Skin of body (tissue), 1 donor: ENCODE measurements at regions not wholly inside any gene's neighbourhood (a gene's known extent, or its start where the extent isn't known, plus 50 kb on each side); places are given as distances from the start of the nearest gene placed in this dataset.

Experiments
- DNase-seq: peaks from one replicate; lab custom pipeline; 2025; lab: John Stamatoyannopoulos, UW

DNA sequence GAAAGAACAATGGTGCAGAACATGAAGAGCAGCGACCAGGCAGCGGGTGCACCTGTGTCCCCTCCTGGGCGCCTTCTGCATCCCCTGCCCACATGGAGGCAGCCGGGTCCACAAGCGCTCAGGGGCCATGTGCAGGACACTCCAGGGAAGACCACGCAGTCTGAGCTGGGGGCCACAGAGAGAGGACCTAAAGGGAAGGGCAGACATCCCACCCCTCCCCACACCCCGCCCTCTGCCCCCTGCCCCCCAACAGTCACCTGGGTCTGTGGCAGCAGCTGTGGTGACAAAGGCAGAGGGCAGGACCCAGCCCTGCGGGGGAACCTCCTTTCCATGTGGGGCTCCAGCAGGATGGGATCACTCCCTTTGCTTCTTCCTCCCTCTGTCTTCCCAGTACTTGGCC, 805.7 kb downstream of the CDH9 start:
- DNase-seq = no peak

- DNase-seq = no peak
Observed at GRCh38 chr5:26231316-26231715, 807.1 kb downstream of the CDH9 start.

- DNase-seq = no peak
Observed at GRCh38 chr5:26229848-26230247, 808.5 kb downstream of the CDH9 start.

- no peak for DNase-seq
Observed at GRCh38 chr5:26227245-26227644, 811.1 kb downstream of the CDH9 start.

DNA sequence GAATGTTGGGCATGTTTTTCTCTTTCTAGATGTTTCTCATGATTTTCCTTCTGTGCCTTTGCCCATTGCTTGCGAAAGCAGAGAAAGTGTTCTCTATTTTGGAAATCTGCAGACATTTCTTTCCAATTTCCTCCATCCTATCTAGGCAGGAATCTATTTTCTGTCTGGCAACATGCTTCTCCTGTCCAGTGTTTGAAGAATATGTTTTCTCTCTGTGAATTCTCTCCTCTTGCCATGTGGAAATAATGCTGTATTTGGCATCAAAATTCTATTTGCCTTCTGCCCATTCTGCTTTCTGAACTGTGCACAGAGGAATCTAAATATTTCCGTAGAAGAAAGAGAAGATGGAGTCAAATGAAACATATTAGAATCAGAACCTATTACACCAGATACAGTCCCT, 833.3 kb downstream of the CDH9 start:
- DNase-seq = no peak

DNA sequence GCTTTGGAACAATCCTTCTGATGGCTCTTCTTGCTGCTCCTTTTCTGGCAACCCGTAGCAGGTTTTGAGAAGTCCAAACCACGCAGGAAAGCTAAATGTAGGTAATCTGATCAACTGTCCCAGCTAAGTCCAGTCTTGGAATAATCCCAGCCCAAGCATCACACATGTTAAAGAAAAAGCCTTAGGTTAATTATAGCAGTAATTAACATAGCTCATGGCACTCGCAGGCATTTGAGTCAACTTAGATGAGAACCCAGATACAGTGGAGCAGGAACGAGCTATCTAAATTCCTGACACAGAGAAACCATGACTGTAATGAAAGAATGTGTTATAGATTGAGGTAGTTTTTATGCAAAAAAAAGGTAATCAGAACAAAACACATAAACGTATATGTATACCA, 844.8 kb downstream of the CDH9 start:
- no peak for DNase-seq

- DNase-seq = no peak
Observed at GRCh38 chr5:26192486-26192885, 845.9 kb downstream of the CDH9 start.

- no peak for DNase-seq
Observed at GRCh38 chr5:26181582-26181981, 856.8 kb downstream of the CDH9 start.

DNA sequence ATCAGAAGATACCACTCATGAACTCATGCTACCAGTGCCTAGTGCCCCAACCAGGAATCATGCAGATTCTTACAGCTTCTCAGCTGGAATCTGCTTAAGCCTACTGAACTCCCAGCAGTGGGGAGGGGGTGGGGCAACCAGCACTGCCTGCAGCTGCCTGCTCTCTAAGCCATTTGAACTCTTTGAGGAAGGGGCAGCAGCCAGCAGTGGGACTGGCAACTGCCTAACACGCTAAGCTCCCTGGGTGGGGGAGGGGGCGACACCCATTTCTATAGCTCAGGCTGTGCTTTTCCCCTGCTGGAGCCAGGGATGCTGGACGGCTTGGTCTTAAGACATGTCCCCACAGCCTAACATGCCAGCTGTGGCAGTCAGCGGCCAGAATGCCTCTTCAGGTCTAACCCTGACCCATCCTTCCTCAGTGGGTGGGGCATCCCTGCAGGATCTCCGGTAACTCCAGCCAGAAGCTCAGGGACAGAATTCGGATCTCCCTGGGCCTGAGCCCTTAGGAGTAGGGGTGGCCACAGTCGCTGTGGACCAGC, 889.7 kb downstream of the CDH9 start:
- DNase-seq = no peak

DNA sequence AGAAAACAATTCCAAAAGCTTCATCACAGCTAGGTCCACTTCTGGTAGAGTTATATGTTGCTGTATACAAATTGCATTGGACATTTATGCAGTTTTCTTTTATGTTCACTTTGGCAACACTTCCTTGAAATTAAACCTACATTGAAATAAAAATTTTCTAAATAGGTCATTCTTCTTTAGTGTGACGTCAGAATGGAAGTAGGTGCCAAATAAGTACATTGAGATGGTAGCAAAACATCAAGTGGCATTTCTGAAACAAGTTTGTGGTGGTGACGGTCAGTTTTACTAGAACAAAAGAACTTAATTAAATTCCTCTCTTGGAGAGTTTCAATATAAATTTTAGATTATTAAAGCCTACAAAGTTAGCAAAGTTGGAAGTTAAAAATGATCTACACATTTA, 895.1 kb downstream of the CDH9 start:
- no peak for DNase-seq

DNA sequence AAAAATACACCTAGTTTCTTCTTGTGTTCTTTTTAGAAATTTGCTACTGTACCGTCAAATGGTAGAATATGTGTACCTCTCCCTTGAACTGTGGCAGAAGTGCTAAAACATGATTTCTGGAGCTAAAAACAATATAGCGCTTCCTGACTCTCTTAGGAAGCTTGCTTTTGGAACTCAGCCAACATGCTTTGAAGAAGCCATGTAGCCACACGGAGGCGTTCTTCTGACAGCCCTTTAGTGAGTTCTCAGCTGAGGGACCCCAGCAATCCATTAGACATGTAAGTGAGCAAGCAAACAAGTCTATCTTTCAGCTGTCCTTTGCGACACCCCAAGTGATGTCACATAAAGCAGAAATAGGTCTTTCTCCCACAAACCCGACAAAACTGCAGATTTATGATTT, 917.0 kb downstream of the CDH9 start:
- no peak for DNase-seq

- no peak for DNase-seq
Observed at GRCh38 chr5:26104175-26104574, 934.2 kb downstream of the CDH9 start.

DNA sequence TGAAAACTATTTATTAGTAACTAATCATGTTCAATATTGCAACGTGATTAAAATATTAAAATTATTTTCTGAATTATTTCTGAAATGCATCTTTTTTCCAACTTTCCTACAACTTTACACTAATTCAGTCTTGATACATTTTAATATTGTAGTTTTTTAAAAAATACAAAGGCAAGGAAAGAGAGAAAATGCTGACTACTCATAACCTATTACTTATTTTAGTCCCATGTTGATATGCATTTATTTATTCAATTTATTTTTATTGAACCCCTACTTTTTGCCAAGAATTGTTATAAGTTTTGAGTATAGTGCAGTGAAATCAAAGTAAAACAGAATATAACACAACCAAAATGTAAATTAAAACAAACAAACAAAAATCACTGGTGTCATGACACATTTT, 978.2 kb downstream of the CDH9 start:
- no peak for DNase-seq

DNA sequence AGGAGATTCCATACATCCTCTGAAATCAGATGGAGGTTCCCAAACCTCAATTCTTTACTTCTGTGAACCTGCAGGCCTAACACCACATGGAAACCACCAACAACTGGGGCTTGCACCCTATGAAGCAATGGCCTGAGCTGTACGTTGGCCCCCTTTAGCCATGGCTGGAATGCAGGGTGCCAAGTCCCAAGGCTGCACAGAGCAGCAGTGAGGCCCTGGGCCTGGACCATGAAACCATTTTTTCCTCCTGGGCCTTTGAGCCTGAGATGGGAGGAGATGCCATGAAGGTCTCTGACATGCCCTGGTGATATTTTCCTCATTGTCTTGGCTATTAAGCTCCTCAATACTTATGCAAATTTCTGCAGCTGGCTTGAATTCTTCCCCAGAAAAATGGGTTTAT, 983.8 kb downstream of the CDH9 start:
- DNase-seq = no peak

- DNase-seq = no peak
Observed at GRCh38 chr5:26034813-26035212, 1003.6 kb downstream of the CDH9 start.

DNA sequence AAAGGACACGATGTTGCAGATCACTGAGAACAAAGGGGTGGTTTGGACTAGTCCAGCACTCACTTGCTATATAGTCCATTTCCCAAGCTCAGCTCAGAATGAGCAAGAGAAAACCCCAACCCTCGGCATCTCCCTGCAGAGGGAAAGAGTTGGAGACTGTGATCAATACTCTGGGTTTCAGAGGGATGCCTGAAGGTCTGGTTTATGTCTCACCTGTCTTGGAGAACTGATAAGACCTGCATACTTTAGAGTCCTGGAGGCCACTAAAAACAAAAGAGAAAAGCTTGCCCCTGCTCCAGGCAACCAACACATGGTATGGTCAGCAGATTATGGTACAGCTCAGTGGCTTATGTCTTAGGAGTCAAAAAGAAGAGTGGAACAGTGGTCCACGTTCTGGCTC, 1006.9 kb downstream of the CDH9 start:
- no peak for DNase-seq

DNA sequence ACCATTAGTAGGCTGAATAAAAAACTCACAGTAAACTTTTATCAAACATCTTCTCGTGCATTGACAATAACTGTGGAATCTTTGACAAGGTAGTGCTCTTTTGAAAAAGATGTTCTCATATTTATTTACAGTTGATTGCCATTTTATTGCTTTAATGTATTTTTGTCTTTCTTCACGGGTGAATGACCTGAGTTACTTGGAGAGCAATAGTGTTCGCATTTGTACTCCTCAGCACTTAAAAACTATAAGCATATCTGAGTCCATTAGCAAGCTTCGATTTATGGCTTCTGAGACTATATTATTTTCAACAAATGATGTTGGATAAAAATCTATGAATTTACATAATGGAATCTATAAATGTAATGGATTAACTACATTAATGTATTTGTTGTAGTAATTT, 1012.3 kb downstream of the CDH9 start:
- no peak for DNase-seq

DNA sequence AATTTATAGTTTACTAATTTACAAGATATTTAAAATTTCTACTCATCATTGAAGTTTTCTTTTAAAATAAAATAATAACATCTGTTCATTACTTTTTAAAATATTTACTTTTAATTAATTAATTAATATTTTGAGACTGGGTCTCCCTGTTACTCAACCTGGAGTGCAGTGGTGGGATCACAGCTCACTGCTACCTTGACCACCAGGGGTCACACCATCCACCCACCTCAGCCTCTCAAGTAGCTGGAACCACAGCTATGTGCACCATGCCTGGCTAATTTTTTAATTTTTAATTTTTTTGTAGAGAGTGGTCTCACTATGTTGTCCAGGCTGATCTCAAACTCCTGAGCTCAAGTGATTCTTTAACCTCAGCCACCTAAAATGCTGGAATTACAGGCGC, 1013.6 kb downstream of the CDH9 start:
- no peak for DNase-seq

GRCh38 chr5:26023361-26023760, 1015.0 kb downstream of the CDH9 start:
- no peak for DNase-seq

GRCh38 chr5:26014206-26014605, 1024.2 kb downstream of the CDH9 start:
- DNase-seq = no peak

- no peak for DNase-seq
Observed at GRCh38 chr5:26012078-26012477, 1026.3 kb downstream of the CDH9 start.

DNA sequence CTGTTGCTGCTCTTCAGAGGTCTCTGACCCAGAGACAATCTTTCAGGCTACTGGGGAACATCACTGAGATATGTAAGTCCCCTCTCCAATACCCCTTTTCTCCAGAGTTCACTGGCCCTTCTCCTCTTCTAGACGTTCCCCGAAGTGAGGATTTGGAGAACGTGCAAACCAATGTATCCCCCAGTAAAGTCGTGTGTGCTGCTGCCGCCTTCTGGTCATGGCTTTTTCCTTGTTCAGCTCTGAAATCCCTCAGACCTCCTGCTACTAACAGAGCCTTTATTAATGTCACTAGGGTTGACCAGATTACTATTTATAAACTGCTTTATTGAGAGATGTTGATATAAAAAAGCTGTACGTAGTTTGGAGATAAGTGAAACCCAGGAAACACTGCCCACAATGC, 1028.6 kb downstream of the CDH9 start:
- no peak for DNase-seq

DNA sequence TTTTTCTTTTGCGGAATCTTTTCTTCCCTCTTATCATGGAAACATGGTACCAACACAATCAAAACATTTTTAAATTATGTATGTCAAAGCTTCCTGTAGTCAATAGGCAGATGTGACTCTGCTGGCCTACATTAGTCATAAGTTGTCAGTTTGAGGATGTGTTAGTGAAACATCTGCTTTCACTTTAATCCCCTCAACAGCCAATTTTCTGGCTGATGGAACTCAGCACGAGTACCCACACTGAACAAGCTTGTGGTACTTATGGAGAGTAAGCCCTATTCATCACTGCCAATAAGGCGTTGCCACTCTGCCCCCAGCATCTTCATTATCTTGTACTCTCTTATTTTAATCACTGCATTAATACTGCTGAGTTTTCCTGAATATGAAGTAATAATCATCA, 1034.4 kb downstream of the CDH9 start:
- DNase-seq = no peak

GRCh38 chr5:25995209-25995608, 1043.2 kb downstream of the CDH9 start:
- DNase-seq = no peak
